ENCODE measurements at regions not wholly inside any gene's neighbourhood (a gene's known extent, or its start where the extent isn't known, plus 50 kb on each side); places are given as distances from the start of the nearest gene placed in this dataset.

GRCh38 chr20:55329108-55329507, 676.2 kb downstream of the CBLN4 start:
- TF ChIP-seq CTCF (IDR thresholded peaks at IDR 0.05): no peak
- no peak for TF ChIP-seq POLR2A (IDR thresholded peaks at IDR 0.05)
